ENCODE measurements at regions not wholly inside any gene's neighbourhood (a gene's known extent, or its start where the extent isn't known, plus 50 kb on each side); places are given as distances from the start of the nearest gene placed in this dataset.

DNA sequence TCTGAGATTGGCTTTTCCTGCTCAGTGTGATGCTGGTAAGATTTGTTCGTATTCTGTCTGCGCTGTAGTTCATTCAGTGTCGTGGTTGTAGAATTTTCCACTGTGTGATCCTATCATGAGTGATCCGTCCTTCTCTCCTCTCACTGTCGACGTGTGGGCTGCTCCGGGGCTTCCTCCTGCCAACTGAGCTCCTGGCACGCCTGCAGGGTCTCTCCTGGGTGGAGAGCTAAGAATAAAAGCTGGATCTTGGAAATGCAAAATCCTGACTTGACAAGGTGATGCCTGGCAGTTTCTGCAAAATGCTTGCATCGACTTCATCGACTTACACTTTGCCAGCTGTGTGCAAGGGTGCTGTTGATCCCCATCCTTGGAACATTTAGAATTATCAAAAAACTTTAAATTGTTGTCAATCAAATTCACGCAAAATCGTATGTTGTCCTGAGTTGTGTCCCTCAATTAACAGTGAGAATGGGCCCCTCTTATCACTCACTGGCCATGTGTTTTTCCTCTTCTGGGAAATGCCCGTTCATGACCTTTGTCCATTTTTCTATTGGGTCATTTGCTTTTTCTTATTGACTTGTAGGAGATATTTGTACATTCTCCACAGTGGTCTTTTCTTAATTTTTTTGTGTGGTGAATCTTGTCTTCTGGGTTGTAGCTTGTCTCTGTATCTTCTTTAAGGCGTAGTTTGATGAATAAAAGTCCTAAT is 125.5 kb downstream of the CRYAA start:
- no peak for DNase-seq (ENCODE audit: low read depth)
- H3K4me3 ChIP-seq (ENCODE audit: low read depth, low read length) = no peak overlapping the region
- TF ChIP-seq CTCF (IDR thresholded peaks at IDR 0.05; ENCODE audit: insufficient read depth, low read length) = no peak

- no peak for DNase-seq (ENCODE audit: low read depth)
- H3K4me3 ChIP-seq (ENCODE audit: low read depth, low read length) = no peak overlapping the region
- TF ChIP-seq CTCF (IDR thresholded peaks at IDR 0.05; ENCODE audit: insufficient read depth, low read length) = no peak
These were observed 124.0 kb downstream of the CRYAA start for GRCh38 chr21:43292866-43293142.

DNA sequence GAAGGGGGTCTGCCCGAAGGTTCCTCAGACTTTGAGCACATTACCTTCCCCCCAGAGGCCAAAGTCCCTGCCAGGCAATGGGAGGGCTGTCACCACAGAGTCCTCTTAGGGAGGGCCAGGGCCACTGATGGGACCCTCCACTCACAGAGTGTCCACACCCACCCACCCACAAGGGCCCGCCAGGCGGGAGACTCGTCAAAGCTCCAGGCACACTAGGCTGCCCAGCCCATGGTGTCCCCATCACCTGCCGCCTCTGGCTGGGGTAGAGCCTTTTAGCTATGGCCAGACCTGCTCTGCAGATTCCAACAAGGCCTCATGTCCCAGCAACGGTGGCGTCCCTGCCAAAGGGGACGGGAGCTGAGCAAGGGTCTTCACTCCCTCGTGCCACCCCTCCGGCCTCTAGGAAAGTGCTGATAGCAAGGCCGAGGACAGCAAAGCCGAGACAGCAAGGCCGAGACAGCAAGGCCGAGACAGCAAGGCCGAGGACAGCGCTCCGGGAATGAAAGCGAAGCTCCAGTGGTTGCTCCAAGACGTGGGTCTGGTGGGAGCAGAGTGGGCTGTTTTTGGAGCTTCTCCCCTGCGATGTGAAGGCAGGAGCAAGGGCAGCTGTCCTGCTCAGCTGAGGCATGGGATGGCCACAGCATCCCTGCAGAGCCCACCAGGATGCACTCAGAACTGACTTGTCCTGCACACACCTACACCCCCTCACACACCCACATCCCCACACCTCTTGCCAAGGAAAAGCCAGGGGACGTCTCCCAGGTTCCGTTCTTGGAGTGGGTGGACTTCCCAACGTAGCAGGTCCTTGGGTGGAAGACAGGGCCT is 123.4 kb downstream of the CRYAA start:
- DNase-seq (ENCODE audit: low read depth) = no peak

GRCh38 chr21:43291347-43291950 is 122.6 kb downstream of the CRYAA start:
- DNase-seq (ENCODE audit: low read depth) = no peak
- no peak overlapping the region for H3K4me3 ChIP-seq (ENCODE audit: low read depth, low read length)
- TF ChIP-seq CTCF (IDR thresholded peaks at IDR 0.05; ENCODE audit: insufficient read depth, low read length) = no peak

More for the DNA sequence above, 123.4 kb downstream of the CRYAA start:
- no peak for TF ChIP-seq CTCF (IDR thresholded peaks at IDR 0.05; ENCODE audit: insufficient read depth, low read length)
- no peak overlapping the region for H3K4me3 ChIP-seq (ENCODE audit: low read depth, low read length)

- no peak for DNase-seq (ENCODE audit: low read depth)
- TF ChIP-seq CTCF (IDR thresholded peaks at IDR 0.05; ENCODE audit: insufficient read depth, low read length) = no peak
- H3K4me3 ChIP-seq (ENCODE audit: low read depth, low read length) = no peak overlapping the region
These were observed 121.9 kb downstream of the CRYAA start for GRCh38 chr21:43290421-43291346.

- no peak for TF ChIP-seq CTCF (IDR thresholded peaks at IDR 0.05; ENCODE audit: insufficient read depth, low read length)
- DNase-seq (ENCODE audit: low read depth) = no peak
- H3K4me3 ChIP-seq (ENCODE audit: low read depth, low read length) = no peak overlapping the region
These were observed 121.2 kb downstream of the CRYAA start for GRCh38 chr21:43289966-43290365.

Measured in fibroblast of the aortic adventitia (primary cell).